ENCODE measurements at regions not wholly inside any gene's neighbourhood (a gene's known extent, or its start where the extent isn't known, plus 50 kb on each side); places are given as distances from the start of the nearest gene placed in this dataset.

DNA sequence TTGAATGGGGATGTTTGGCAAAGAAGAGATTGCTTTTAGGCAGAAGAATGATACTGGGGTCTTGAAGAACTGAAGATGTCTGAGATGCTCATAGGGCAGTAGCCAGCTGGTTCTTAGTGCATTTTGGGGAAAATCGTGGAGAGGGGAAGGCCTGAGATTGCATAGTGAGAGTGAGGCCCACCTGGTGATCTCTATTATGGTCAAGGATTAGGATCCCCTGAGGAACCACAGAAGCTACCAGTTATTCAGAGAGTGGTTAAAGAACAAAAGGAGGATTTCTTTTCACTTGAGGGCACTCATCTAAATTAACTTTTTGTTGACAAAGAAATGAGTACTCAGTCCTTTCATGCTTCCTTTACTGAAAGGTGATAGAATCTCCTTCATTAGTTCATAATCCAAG, 271.3 kb upstream of the HAND2 start:
- ATAC-seq (no peak), DNase-seq (ENCODE audit: low read depth, low spot score) (no peak)
- H3K36me3 ChIP-seq (ENCODE audit: control insufficient read depth in 1 of 2, insufficient read depth in 2 of 2, low read length in 2 of 2): no peaks in the 10 kb centered on the region
- no peak overlapping the region for H3K9ac ChIP-seq (ENCODE audit: low read length)
- no peaks in the 10 kb centered on the region for H3K4me1 ChIP-seq (ENCODE audit: control insufficient read depth in 1 of 2, insufficient read depth in 2 of 2, low read length in 2 of 2)
- TF ChIP-seq SIN3A (IDR thresholded peaks at IDR 0.05; ENCODE audit: low read depth): no peak
- TF ChIP-seq YY1 (IDR thresholded peaks at IDR 0.05; ENCODE audit: extremely low read depth, insufficient replicate concordance, low read depth, low read length): no peak
- TF ChIP-seq, protein P1, sequence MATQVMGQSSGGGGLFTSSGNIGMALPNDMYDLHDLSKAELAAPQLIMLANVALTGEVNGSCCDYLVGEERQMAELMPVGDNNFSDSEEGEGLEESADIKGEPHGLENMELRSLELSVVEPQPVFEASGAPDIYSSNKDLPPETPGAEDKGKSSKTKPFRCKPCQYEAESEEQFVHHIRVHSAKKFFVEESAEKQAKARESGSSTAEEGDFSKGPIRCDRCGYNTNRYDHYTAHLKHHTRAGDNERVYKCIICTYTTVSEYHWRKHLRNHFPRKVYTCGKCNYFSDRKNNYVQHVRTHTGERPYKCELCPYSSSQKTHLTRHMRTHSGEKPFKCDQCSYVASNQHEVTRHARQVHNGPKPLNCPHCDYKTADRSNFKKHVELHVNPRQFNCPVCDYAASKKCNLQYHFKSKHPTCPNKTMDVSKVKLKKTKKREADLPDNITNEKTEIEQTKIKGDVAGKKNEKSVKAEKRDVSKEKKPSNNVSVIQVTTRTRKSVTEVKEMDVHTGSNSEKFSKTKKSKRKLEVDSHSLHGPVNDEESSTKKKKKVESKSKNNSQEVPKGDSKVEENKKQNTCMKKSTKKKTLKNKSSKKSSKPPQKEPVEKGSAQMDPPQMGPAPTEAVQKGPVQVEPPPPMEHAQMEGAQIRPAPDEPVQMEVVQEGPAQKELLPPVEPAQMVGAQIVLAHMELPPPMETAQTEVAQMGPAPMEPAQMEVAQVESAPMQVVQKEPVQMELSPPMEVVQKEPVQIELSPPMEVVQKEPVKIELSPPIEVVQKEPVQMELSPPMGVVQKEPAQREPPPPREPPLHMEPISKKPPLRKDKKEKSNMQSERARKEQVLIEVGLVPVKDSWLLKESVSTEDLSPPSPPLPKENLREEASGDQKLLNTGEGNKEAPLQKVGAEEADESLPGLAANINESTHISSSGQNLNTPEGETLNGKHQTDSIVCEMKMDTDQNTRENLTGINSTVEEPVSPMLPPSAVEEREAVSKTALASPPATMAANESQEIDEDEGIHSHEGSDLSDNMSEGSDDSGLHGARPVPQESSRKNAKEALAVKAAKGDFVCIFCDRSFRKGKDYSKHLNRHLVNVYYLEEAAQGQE (IDR thresholded peaks at IDR 0.05; ENCODE audit: low read depth): no peak
- no peak for TF ChIP-seq ZNF274 (IDR thresholded peaks at IDR 0.05; ENCODE audit: low read depth, low read length)
- no peak for TF ChIP-seq POLR2AphosphoS5 (IDR thresholded peaks at IDR 0.05; ENCODE audit: low read depth, low read length)
- TF ChIP-seq POLR2A (IDR thresholded peaks at IDR 0.05; ENCODE audit: borderline replicate concordance, extremely low read depth, insufficient read depth, insufficient read length): no peak
- TF ChIP-seq, protein P2, sequence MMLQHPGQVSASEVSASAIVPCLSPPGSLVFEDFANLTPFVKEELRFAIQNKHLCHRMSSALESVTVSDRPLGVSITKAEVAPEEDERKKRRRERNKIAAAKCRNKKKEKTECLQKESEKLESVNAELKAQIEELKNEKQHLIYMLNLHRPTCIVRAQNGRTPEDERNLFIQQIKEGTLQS (IDR thresholded peaks at IDR 0.05): no peak
- no peak for TF ChIP-seq EGR1 (IDR thresholded peaks at IDR 0.05; ENCODE audit: low read depth)
- no peaks in the 10 kb centered on the region for H3K27me3 ChIP-seq (ENCODE audit: insufficient read depth, low read length)
- H3K27ac ChIP-seq (ENCODE audit: low read depth, low read length): no peak overlapping the region
- ChIA-PET POLR2A (no interaction called here), RAD21 (ENCODE audit: low non-redundant PET in 1 of 2, low total read pairs in 2 of 2, uncharacterized antibody in 2 of 2, unreplicated experiment in 2 of 2) (no interaction called here), CTCF (no interaction called here)
- no TSS peak for BruUV-seq (replicated peaks)
- no peaks in the 10 kb centered on the region for H3K79me2 ChIP-seq (ENCODE audit: insufficient read depth, low read length)
- H3K9me3 ChIP-seq (ENCODE audit: control insufficient read depth in 1 of 2, insufficient read depth in 1 of 2, low read depth in 1 of 2, low read length in 2 of 2): no peaks in the 10 kb centered on the region
- intact Hi-C loops (cut with micrococcal nuclease): no loop called here
- H3K4me2 ChIP-seq (ENCODE audit: low read length): no peak overlapping the region
- no peaks in the 10 kb centered on the region for H4K20me1 ChIP-seq (ENCODE audit: insufficient read depth)
- no peak overlapping the region for H2AFZ ChIP-seq (ENCODE audit: low read depth, low read length, poor library complexity, severe bottlenecking)
- no peaks in the 10 kb centered on the region for H3K9me2 ChIP-seq (ENCODE audit: insufficient read depth)
- H3K4me3 ChIP-seq (replicated peaks in 1 of 2; ENCODE audit: low read depth in 1 of 2, low read length in 2 of 2): no peak overlapping the region
